Astrocyte (in vitro differentiated cells and primary cell): ENCODE measurements at regions not wholly inside any gene's neighbourhood (a gene's known extent, or its start where the extent isn't known, plus 50 kb on each side); places are given as distances from the start of the nearest gene placed in this dataset.

Experiments used
- EZH2 ChIP-seq: IDR thresholded peaks from 2 replicates; pipeline ENCODE4 v1.6.1; 2012; ENCODE audit warnings: mild to moderate bottlenecking, low read length, inconsistent platforms; ENCODE audit not compliant: insufficient read depth
- TF ChIP-seq, protein P1 (sequence below): IDR thresholded peaks from 2 replicates; pipeline ENCODE4 v1.5.1; 2011; ENCODE audit warnings: low read depth, mild to moderate bottlenecking, inconsistent platforms, low read length, moderate library complexity; ENCODE audit not compliant: insufficient read depth

DNA sequence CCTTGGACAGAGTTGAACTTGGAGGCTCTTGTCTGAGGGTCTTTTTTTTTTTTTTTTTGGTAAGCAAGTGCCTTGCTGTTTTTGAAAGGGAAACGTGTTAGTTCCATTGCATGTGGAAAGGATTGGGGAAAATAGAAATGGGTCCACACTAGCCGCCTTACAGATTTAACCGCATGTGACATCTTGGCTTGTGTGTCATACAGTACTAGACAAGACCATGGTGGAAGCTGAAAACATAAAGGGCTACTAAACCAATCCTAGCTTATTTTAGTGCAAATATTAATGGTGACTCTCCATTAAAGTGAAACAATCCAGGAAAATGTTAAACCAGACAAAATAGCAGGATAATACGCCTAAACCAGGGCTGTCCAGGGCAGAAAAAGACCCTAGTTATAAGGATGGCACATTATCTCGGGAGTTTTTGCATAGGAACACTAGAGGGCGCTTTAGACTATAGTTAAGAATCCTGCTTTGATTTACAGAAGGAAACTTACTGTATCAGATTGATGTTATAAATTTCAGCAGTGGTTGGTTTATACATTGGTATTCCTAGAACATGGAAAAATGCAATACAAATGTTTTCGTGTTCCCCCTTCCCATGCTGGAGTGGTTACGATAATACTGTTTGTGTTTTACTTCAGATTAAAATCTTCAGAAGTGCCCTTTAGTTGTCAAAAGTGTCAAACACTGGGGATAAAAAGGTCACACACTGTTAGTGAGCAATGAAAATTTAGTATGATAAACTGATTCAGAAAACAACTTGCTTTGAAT, 59.8 kb upstream of the DEK start:
- TF ChIP-seq, protein P1, sequence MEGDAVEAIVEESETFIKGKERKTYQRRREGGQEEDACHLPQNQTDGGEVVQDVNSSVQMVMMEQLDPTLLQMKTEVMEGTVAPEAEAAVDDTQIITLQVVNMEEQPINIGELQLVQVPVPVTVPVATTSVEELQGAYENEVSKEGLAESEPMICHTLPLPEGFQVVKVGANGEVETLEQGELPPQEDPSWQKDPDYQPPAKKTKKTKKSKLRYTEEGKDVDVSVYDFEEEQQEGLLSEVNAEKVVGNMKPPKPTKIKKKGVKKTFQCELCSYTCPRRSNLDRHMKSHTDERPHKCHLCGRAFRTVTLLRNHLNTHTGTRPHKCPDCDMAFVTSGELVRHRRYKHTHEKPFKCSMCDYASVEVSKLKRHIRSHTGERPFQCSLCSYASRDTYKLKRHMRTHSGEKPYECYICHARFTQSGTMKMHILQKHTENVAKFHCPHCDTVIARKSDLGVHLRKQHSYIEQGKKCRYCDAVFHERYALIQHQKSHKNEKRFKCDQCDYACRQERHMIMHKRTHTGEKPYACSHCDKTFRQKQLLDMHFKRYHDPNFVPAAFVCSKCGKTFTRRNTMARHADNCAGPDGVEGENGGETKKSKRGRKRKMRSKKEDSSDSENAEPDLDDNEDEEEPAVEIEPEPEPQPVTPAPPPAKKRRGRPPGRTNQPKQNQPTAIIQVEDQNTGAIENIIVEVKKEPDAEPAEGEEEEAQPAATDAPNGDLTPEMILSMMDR: peak; percentile 78
- no peak for TF ChIP-seq EZH2
